GM19463 (cell line): ENCODE measurements at regions not wholly inside any gene's neighbourhood (a gene's known extent, or its start where the extent isn't known, plus 50 kb on each side); places are given as distances from the start of the nearest gene placed in this dataset.
A peak's percentile ranks its signal among the peaks of the same experiment; 100 is the strongest.
"Not testable (repeated sequence)": the region's sequence is repeated elsewhere in the genome, so short reads cannot be mapped to it uniquely, and the experiment has no call there.

ENCODE experiments used
- ATAC-seq: cut with Tn5 transposase; IDR thresholded peaks from one replicate; pipeline ENCODE4 v1.9.1; 2021; ENCODE audit warnings: mild to moderate bottlenecking, moderate library complexity; ENCODE audit not compliant: unreplicated experiment

GRCh38 chr9:82115900-82116299 is 127.3 kb downstream of the SPATA31D1 start:
- ATAC-seq, result no peak

- no peak for ATAC-seq
These were observed 128.0 kb downstream of the SPATA31D1 start for GRCh38 chr9:82116556-82116955.

- no peak for ATAC-seq
These were observed 128.6 kb downstream of the SPATA31D1 start for GRCh38 chr9:82117026-82117811.

- no peak for ATAC-seq
These were observed 134.2 kb downstream of the SPATA31D1 start for GRCh38 chr9:82122731-82123130.

GRCh38 chr9:82124090-82124489 is 135.5 kb downstream of the SPATA31D1 start:
- ATAC-seq, result no peak

- no peak for ATAC-seq
These were observed 137.7 kb downstream of the SPATA31D1 start for GRCh38 chr9:82126256-82126655.

GRCh38 chr9:82127465-82127864 is 138.9 kb downstream of the SPATA31D1 start:
- peak; percentile 30 for ATAC-seq

- ATAC-seq, result peak; percentile 90
These were observed 139.6 kb downstream of the SPATA31D1 start for GRCh38 chr9:82128011-82128696.

- no peak for ATAC-seq
These were observed 141.1 kb downstream of the SPATA31D1 start for GRCh38 chr9:82129708-82130107.

GRCh38 chr9:82130331-82131042 is 141.9 kb downstream of the SPATA31D1 start:
- ATAC-seq, result no peak

GRCh38 chr9:82131072-82131471 is 142.5 kb downstream of the SPATA31D1 start:
- ATAC-seq, result no peak

GRCh38 chr9:82132024-82132423 is 143.5 kb downstream of the SPATA31D1 start:
- no peak for ATAC-seq

- no peak for ATAC-seq
These were observed 145.4 kb downstream of the SPATA31D1 start for GRCh38 chr9:82134010-82134409.

- no peak for ATAC-seq
These were observed 146.5 kb downstream of the SPATA31D1 start for GRCh38 chr9:82135106-82135505.

GRCh38 chr9:82138081-82138480 is 149.5 kb downstream of the SPATA31D1 start:
- not testable (repeated sequence) for ATAC-seq

GRCh38 chr9:82140471-82140870 is 151.9 kb downstream of the SPATA31D1 start:
- no peak for ATAC-seq

- no peak for ATAC-seq
These were observed 156.2 kb downstream of the SPATA31D1 start for GRCh38 chr9:82144803-82145202.

- ATAC-seq, result no peak
These were observed 158.1 kb downstream of the SPATA31D1 start for GRCh38 chr9:82146677-82147076.

- ATAC-seq, result no peak
These were observed 159.3 kb downstream of the SPATA31D1 start for GRCh38 chr9:82147798-82148425.

GRCh38 chr9:82148426-82148810 is 159.8 kb downstream of the SPATA31D1 start:
- ATAC-seq, result no peak

GRCh38 chr9:82148901-82149461 is 160.4 kb downstream of the SPATA31D1 start:
- no peak for ATAC-seq
